GM13977 (cell line): ENCODE measurements at regions not wholly inside any gene's neighbourhood (a gene's known extent, or its start where the extent isn't known, plus 50 kb on each side); places are given as distances from the start of the nearest gene placed in this dataset.

Experiments
- DNase-seq: peaks from one replicate; pipeline ENCODE4 v3.0.0; 2012; ENCODE audit warnings: low spot score
- in situ Hi-C: fragments of 300-500 bp; cut with MboI; formaldehyde crosslinking; loops from one replicate; pipeline ENCODE4 v1.12.0; 2022; ENCODE audit warnings: low sequenced_read_pairs, low pct_unique_long_range_greater_than_20kb, mixed read lengths, inconsistent platforms; ENCODE audit not compliant: unreplicated experiment
- TF ChIP-seq, protein P1 (sequence below): IDR thresholded peaks from 2 replicates; pipeline ENCODE4 v1.5.1; 2012; ENCODE audit warnings: mild to moderate bottlenecking, control low read depth; ENCODE audit not compliant: insufficient read depth; ENCODE audit errors: extremely low read depth, missing control alignments

DNA sequence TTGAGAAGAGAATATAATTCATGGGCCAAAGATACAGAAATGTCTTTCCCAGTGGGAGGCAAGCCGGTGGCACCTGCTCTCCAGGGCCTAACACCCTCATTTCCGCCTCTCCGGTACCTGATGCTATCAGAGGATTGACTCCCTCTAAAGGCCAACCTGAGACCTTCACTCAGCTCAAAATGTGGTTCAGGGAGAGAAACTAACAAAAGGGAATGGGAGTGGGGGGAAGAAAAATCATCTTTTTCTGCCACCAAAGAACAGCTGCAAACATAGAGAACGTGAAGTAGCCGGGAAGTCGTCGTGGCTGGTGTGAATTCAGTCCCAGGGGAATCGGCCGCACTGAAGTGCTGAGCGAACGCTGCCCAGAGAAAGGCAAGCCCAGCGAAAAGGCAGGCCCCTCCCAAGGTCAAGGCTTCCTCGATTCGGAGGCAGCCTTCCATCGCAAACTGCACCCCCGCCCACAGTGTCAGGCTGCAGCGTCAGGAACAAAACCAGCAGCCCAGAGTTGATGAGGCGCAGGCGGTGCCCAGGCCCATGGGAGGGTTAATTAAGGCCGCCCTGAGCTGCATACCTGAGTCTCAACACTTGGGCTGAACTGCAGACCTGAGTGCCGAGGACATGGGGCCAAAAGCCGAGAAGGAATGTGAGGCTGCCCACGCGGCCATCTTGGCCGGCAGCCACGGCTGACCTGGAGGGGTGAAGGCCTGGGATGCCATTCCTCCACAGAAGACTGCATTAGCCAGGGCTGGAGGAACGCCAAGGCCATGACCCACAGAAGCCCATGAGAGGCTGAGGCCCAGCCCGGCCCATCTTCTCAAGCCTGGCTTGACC lies 160.2 kb downstream of the PSMG1 start:
- DNase-seq = no peak
- in situ Hi-C loops = no loop called here
- TF ChIP-seq, protein P1, sequence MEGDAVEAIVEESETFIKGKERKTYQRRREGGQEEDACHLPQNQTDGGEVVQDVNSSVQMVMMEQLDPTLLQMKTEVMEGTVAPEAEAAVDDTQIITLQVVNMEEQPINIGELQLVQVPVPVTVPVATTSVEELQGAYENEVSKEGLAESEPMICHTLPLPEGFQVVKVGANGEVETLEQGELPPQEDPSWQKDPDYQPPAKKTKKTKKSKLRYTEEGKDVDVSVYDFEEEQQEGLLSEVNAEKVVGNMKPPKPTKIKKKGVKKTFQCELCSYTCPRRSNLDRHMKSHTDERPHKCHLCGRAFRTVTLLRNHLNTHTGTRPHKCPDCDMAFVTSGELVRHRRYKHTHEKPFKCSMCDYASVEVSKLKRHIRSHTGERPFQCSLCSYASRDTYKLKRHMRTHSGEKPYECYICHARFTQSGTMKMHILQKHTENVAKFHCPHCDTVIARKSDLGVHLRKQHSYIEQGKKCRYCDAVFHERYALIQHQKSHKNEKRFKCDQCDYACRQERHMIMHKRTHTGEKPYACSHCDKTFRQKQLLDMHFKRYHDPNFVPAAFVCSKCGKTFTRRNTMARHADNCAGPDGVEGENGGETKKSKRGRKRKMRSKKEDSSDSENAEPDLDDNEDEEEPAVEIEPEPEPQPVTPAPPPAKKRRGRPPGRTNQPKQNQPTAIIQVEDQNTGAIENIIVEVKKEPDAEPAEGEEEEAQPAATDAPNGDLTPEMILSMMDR = no peak

DNA sequence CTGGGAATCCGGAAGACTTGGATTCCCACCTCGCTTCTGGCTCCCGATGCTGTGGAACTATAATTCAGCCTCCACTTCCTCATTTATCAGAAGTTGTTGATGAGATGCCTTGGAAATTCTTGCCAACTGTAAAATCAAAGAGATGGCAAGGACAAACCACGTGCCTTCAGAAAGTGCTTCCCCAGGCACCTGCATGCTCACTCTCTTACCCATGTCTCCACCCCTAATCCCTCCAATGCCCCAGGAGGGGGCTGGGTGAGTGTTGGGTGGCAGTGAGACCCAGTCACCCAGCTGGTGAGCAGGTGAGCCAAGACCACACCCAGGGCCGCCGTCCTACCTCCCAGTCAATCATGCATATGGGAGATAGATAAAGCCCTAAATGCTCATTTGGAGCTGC lies 160.8 kb downstream of the PSMG1 start:
- no peak for DNase-seq
- in situ Hi-C loops = no loop called here
- TF ChIP-seq, protein P1 = no peak

DNA sequence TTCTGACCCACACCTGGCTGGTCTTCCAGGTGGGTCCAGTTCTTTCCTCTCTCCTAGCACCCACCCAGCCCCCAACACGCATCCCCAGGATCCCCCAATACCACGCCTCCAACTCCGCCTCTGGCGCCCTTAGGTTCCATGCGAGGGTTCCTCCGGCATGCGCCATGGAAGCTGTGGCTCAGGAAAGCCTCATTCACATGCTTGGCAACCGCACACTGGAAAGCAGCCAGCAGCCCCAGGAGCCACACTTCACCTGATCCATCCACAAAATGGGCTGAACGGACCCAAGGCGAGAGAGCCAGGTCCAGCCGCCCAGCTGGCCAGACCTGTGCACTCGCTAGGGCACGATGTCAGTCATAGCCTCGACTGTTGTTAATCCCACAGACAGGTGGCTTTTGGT lies 161.2 kb downstream of the PSMG1 start:
- in situ Hi-C loops = no loop called here
- TF ChIP-seq, protein P1 = no peak
- DNase-seq = no peak

DNA sequence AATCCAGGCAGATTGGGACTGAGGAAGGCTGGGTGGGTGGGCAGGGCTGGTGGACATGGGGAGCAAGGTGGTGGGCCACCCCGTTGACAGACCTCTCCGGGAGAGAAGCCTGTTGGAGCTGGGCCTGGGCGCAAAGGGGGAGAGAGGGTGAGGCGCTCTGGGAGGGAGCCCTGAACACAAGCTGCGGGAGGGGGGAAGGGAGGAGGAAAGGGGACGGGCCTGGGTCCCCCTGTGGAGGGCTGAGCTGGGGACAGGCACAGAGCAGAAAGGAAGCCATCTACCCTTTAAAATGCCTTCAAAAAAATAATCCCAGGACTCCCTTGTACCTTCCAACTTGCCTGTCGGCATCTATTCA lies 161.8 kb downstream of the PSMG1 start:
- DNase-seq = no peak
- TF ChIP-seq, protein P1 = no peak
- in situ Hi-C loops = no loop called here

DNA sequence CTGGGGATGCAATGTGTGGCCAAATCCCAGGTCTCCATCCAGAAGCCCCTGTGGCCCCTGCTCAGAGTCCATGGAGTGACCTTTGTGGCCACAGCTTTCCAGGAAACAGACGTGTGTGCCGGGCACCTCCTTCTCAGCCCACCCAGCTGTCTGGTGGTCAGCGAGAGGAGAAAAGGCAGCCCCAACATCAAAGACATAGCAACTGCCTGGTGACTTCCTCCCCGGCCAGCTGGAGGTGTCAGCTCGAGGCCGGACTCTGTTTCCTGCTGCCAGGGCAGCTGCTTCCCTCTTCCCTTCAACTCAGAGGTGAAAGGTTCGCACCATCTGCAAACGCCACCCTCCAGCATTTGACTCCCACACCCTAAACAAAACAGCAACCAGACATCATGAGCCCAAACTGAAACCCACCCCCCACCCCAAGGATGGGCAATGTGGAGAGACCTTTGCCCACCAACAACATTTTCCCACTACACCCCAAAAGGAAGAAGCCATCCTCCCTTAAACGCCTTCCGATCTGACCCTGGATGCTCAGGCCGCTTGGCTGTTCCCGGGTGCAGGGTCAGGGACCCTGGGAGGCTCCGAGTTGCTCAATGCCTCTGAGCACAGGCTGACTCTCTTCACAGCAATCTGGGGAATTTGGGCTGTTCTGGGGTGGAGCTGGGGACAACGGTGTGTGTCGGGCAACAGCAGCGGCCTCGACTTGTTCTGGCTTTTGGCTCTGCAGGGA lies 162.3 kb downstream of the PSMG1 start:
- in situ Hi-C loops = no loop called here
- TF ChIP-seq, protein P1 = no peak
- DNase-seq = no peak

DNA sequence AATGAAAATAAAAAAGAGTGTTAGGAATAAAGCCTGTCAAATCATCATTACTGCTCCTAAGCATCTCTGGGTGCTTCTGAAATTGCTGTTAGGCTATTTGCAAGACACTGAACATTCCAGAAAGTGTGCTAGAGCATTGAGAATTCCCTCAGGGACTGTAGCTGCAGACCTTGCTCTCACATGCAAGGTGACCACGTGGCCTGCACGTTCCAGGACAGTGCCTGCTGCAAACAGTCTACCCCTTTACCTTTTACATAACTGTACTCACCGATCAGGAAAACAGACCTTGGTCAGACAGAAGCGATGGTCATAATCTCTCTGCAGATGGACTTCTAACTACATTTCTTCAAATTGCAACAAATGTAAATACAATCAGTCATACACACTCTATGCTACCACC lies 164.5 kb downstream of the PSMG1 start:
- TF ChIP-seq, protein P1 = no peak
- in situ Hi-C loops = no loop called here
- DNase-seq = no peak
